IMR-90 (cell line): ENCODE measurements at regions not wholly inside any gene's neighbourhood (a gene's known extent, or its start where the extent isn't known, plus 50 kb on each side); places are given as distances from the start of the nearest gene placed in this dataset.

ENCODE experiments used
- CEBPB ChIP-seq: IDR thresholded peaks from 2 replicates; pipeline ENCODE4 v1.6.1; 2012; ENCODE audit warnings: low read depth, low read length, improper control_type of control experiment
- CHD1 ChIP-seq: IDR thresholded peaks from 2 replicates; pipeline ENCODE4 v1.6.1; 2012; ENCODE audit warnings: low read depth, low read length, improper control_type of control experiment
- FOS ChIP-seq: fragments of 150-350 bp; IDR thresholded peaks from 2 replicates; pipeline ENCODE4 v1.6.1; 2016; ENCODE audit warnings: low read depth, low read length
- MAFK ChIP-seq: IDR thresholded peaks from 2 replicates; pipeline ENCODE4 v1.6.1; 2012; ENCODE audit warnings: low read depth, low read length, improper control_type of control experiment
- MXI1 ChIP-seq: IDR thresholded peaks from 2 replicates; pipeline ENCODE4 v1.6.1; 2012; ENCODE audit warnings: low read depth, mild to moderate bottlenecking, low read length, moderate library complexity, borderline replicate concordance
- POLR2A ChIP-seq: IDR thresholded peaks from 2 replicates; pipeline ENCODE4 v1.6.1; 2012; ENCODE audit warnings: mild to moderate bottlenecking, low read depth, low read length
- RAD21 ChIP-seq: IDR thresholded peaks from 2 replicates; pipeline ENCODE4 v1.6.1; 2012; ENCODE audit warnings: low read length, improper control_type of control experiment
- RCOR1 ChIP-seq: IDR thresholded peaks from 2 replicates; pipeline ENCODE4 v1.6.1; 2012; ENCODE audit warnings: mild to moderate bottlenecking, low read length, improper control_type of control experiment; ENCODE audit not compliant: insufficient replicate concordance
- SMC3 ChIP-seq: fragments of 150-350 bp; IDR thresholded peaks from 2 replicates; pipeline ENCODE4 v1.6.1; 2016; ENCODE audit warnings: low read depth, mild to moderate bottlenecking, antibody characterized with exemption, low read length, moderate library complexity
- TF ChIP-seq, protein P1 (sequence below): conservative IDR thresholded peaks from 2 replicates; pipeline ENCODE4 v1.5.1; 2012; ENCODE audit warnings: mild to moderate bottlenecking, low read depth, low read length, improper control_type of control experiment

DNA sequence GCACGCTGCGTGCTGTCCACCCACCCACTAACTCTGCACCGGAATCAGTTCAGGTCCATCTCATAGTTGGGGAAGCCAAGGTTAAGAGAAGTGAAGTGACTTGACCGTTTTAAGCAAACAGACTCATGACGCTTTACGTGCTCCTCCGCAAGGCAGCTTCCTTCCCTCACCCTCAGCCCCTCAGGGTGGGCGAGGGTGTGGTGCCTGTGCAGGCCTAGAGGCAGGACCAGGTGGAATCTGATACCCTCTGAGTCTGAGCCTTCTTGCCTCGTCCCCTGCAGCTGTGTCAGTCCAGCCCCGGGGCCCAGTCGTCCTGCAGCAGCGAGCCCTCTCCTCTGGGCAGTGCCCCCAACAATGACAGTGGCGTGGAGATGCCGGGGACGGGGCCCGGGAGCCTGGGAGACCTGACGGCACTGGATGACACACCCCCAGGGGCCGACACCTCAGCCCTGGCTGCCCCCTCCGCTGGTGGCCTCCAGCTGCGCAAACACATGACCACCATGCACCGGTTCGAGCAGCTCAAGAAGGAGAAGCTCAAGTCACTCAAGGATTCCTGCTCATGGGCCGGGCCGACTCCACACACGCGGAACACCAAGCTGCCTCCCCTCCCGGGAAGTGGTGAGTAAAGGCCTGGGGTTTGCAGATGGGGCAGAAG, 250.5 kb downstream of the GLI2 start:
- TF ChIP-seq, protein P1, sequence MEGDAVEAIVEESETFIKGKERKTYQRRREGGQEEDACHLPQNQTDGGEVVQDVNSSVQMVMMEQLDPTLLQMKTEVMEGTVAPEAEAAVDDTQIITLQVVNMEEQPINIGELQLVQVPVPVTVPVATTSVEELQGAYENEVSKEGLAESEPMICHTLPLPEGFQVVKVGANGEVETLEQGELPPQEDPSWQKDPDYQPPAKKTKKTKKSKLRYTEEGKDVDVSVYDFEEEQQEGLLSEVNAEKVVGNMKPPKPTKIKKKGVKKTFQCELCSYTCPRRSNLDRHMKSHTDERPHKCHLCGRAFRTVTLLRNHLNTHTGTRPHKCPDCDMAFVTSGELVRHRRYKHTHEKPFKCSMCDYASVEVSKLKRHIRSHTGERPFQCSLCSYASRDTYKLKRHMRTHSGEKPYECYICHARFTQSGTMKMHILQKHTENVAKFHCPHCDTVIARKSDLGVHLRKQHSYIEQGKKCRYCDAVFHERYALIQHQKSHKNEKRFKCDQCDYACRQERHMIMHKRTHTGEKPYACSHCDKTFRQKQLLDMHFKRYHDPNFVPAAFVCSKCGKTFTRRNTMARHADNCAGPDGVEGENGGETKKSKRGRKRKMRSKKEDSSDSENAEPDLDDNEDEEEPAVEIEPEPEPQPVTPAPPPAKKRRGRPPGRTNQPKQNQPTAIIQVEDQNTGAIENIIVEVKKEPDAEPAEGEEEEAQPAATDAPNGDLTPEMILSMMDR, result no peak
- no peak for TF ChIP-seq CHD1
- TF ChIP-seq MXI1, result no peak
- TF ChIP-seq CEBPB, result no peak
- no peak for TF ChIP-seq SMC3
- no peak for TF ChIP-seq RAD21
- no peak for TF ChIP-seq FOS
- no peak for TF ChIP-seq RCOR1
- TF ChIP-seq POLR2A, result no peak
- TF ChIP-seq MAFK, result no peak
